Endodermal cell (in vitro differentiated cells): ENCODE measurements at regions not wholly inside any gene's neighbourhood (a gene's known extent, or its start where the extent isn't known, plus 50 kb on each side); places are given as distances from the start of the nearest gene placed in this dataset.

Source experiments
- DNase-seq: peaks from one replicate; pipeline ENCODE4 v3.0.0-alpha.2; 2017
- H3K27ac ChIP-seq: 2 replicates; pipeline ENCODE4 v1.5.1; 2013; ENCODE audit warnings: mild to moderate bottlenecking, low read depth, low read length, moderate library complexity
- H3K27me3 ChIP-seq: 2 replicates; pipeline ENCODE4 v1.6.1; 2013; ENCODE audit warnings: mild to moderate bottlenecking, low read length, moderate library complexity; ENCODE audit not compliant: insufficient read depth, control insufficient read depth, poor library complexity, severe bottlenecking
- H3K36me3 ChIP-seq: 2 replicates; pipeline ENCODE4 v1.7.0; 2013; ENCODE audit warnings: mild to moderate bottlenecking, low read length, moderate library complexity; ENCODE audit not compliant: control insufficient read depth, insufficient read depth
- H3K4me1 ChIP-seq: one replicate; pipeline ENCODE4 v1.7.0; 2013; ENCODE audit warnings: low read length; ENCODE audit not compliant: control insufficient read depth, insufficient read depth
- H3K4me3 ChIP-seq: 2 replicates; pipeline ENCODE4 v1.5.1; 2013; ENCODE audit warnings: mild to moderate bottlenecking, low read length, moderate library complexity
- H3K9ac ChIP-seq: 2 replicates; pipeline ENCODE4 v1.6.1; 2013; ENCODE audit warnings: mild to moderate bottlenecking, low read length, moderate library complexity; ENCODE audit not compliant: poor library complexity, severe bottlenecking; ENCODE audit errors: extremely low read depth
- H3K9me3 ChIP-seq: 2 replicates; pipeline ENCODE4 v1.6.1; 2013; ENCODE audit warnings: mild to moderate bottlenecking, low read length, moderate library complexity; ENCODE audit not compliant: control insufficient read depth
- H3K27ac Mint-ChIP-seq: 2 replicates; pipeline ENCODE4 v1.8.0; 2020; ENCODE audit warnings: mixed read lengths
- H3K27me3 Mint-ChIP-seq: 2 replicates; pipeline ENCODE4 v1.8.0; 2021; ENCODE audit warnings: mild to moderate bottlenecking, mixed read lengths; ENCODE audit not compliant: insufficient read depth
- H3K36me3 Mint-ChIP-seq: 2 replicates; pipeline ENCODE4 v1.8.0; 2020; ENCODE audit warnings: low read depth, mixed read lengths
- H3K4me1 Mint-ChIP-seq: 2 replicates; pipeline ENCODE4 v1.8.0; 2020; ENCODE audit warnings: mixed read lengths
- H3K4me3 Mint-ChIP-seq: 2 replicates; pipeline ENCODE4 v1.8.0; 2020; ENCODE audit warnings: mild to moderate bottlenecking, moderate library complexity, mixed read lengths
- H3K9me3 Mint-ChIP-seq: 2 replicates; pipeline ENCODE4 v1.8.0; 2020; ENCODE audit warnings: mild to moderate bottlenecking, mixed read lengths
- CTCF ChIP-seq: fragments of 200-600 bp; sonication (generic); conservative IDR thresholded peaks from 2 replicates; pipeline ENCODE4 v1.5.0; 2021; ENCODE audit warnings: antibody characterized with exemption, mild to moderate bottlenecking
- WGBS, 2 experiments: methylation state at CpG; one replicate each; pipeline versions ENCODE4 v1.1.5 to v1.1.7; 2013; ENCODE audit warnings: missing lambda C conversion rate in 2 of 2, mixed read lengths in 1 of 2; ENCODE audit not compliant: insufficient coverage in 1 of 2, insufficient read length in 1 of 2; 5-methylcytosine and 5-hydroxymethylcytosine counted together

- no peak overlapping the region for H3K27ac Mint-ChIP-seq
- H3K4me1 ChIP-seq = no peaks in the 10 kb centered on the region
- H3K27me3 Mint-ChIP-seq = no peaks in the 10 kb centered on the region
- H3K27me3 ChIP-seq = no peaks in the 10 kb centered on the region
- H3K36me3 ChIP-seq = no peaks in the 10 kb centered on the region
- no peaks in the 10 kb centered on the region for H3K9me3 ChIP-seq
- no peaks in the 10 kb centered on the region for H3K9me3 Mint-ChIP-seq
- H3K4me3 Mint-ChIP-seq = no peak overlapping the region
- H3K4me1 Mint-ChIP-seq = peaks cover 8% of the 10 kb centered on the region
- no peaks in the 10 kb centered on the region for H3K36me3 Mint-ChIP-seq
- 100% methylated on average over 1 of the region's 1 CpG for WGBS, 2 experiments
- no peak overlapping the region for H3K27ac ChIP-seq
- no peak overlapping the region for H3K9ac ChIP-seq
- TF ChIP-seq CTCF = no peak
- H3K4me3 ChIP-seq = no peak overlapping the region
- no peak for DNase-seq
Measured at GRCh38 chr13:79211377-79211776, 194.7 kb downstream of the RBM26 start.

GRCh38 chr13:79197933-79198332 is 208.1 kb downstream of the RBM26 start:
- Histone ChIP-seq H3K27me3 (no peaks in the 10 kb centered on the region), H3K36me3 (no peaks in the 10 kb centered on the region), H3K4me3 (no peak overlapping the region), H3K9me3 (no peaks in the 10 kb centered on the region), H3K27ac (no peak overlapping the region), H3K9ac (no peak overlapping the region), H3K4me1 (peaks cover 16% of the 10 kb centered on the region)
- no peaks in the 10 kb centered on the region for H3K27me3 Mint-ChIP-seq
- no peak overlapping the region for H3K4me3 Mint-ChIP-seq
- H3K36me3 Mint-ChIP-seq = no peaks in the 10 kb centered on the region
- 77 to 92% methylated on average over 2 of the region's 2 CpGs for WGBS, 2 experiments
- no peak overlapping the region for H3K27ac Mint-ChIP-seq
- H3K9me3 Mint-ChIP-seq = no peaks in the 10 kb centered on the region
- H3K4me1 Mint-ChIP-seq = peaks cover 25% of the 10 kb centered on the region
- DNase-seq = no peak
- TF ChIP-seq CTCF = no peak

- Mint-ChIP-seq H3K4me3 (no peak overlapping the region), H3K27ac (no peak overlapping the region), H3K4me1 (peaks cover 25% of the 10 kb centered on the region), H3K9me3 (no peaks in the 10 kb centered on the region), H3K36me3 (no peaks in the 10 kb centered on the region), H3K27me3 (no peaks in the 10 kb centered on the region)
- TF ChIP-seq CTCF = no peak
- 92 to 96% methylated on average over 2 to 3 of the region's 3 CpGs for WGBS, 2 experiments
- no peak overlapping the region for H3K27ac ChIP-seq
- H3K4me1 ChIP-seq = peaks cover 16% of the 10 kb centered on the region
- no peak overlapping the region for H3K4me3 ChIP-seq
- no peaks in the 10 kb centered on the region for H3K36me3 ChIP-seq
- DNase-seq = no peak
- no peaks in the 10 kb centered on the region for H3K9me3 ChIP-seq
- no peaks in the 10 kb centered on the region for H3K27me3 ChIP-seq
- no peak overlapping the region for H3K9ac ChIP-seq
Measured at GRCh38 chr13:79196843-79197242, 209.2 kb downstream of the RBM26 start.
